H1 (cell line): ENCODE measurements at regions not wholly inside any gene's neighbourhood (a gene's known extent, or its start where the extent isn't known, plus 50 kb on each side); places are given as distances from the start of the nearest gene placed in this dataset.

Experiments used
- CTCF ChIA-PET: fragments of 300-600 bp; sonication (Branson Sonifier 250); formaldehyde crosslinking; loops from one replicate; lab custom pipeline; 2021; ENCODE audit not compliant: partially characterized antibody; lab: Charles Lee
- POLR2A ChIA-PET: fragments of 300-600 bp; sonication (Branson Sonifier 250); formaldehyde crosslinking; loops from one replicate; lab custom pipeline; 2021; ENCODE audit warnings: inconsistent platforms; ENCODE audit not compliant: partially characterized antibody; lab: Charles Lee
- DNase-seq, 2 experiments: peaks; one replicate each; pipeline versions ENCODE4 v3.0.0 to v3.0.0-alpha.2; 2010 to 2022; ENCODE audit warnings: low spot score in 2 of 2, low read depth in 1 of 2, mixed read lengths in 1 of 2
- FAIRE-seq: peaks from 2 replicates; lab custom pipeline; 2011; peaks lifted over from hg19 to GRCh38; lab: Jason Lieb, UNC
- H2AFZ ChIP-seq: 2 replicates; pipeline ENCODE4 v1.8.1; 2012; ENCODE audit warnings: low read length, inconsistent platforms
- H2AK5ac ChIP-seq: 2 replicates; pipeline ENCODE4 v1.6.1; 2013; ENCODE audit warnings: low read depth, low read length
- H2BK120ac ChIP-seq: replicated peaks from 2 replicates; pipeline ENCODE3; 2013; ENCODE audit warnings: low read depth, low read length, inconsistent platforms
- H2BK12ac ChIP-seq: 2 replicates; pipeline ENCODE4 v1.6.1; 2013; ENCODE audit warnings: low read depth, low read length
- H2BK15ac ChIP-seq: 2 replicates; pipeline ENCODE4 v1.6.1; 2013; ENCODE audit warnings: low read length
- H2BK20ac ChIP-seq: 2 replicates; pipeline ENCODE4 v1.6.1; 2013; ENCODE audit warnings: low read length
- H2BK5ac ChIP-seq: 2 replicates; pipeline ENCODE4 v1.6.1; 2013; ENCODE audit warnings: low read depth, low read length
- H3K14ac ChIP-seq: 2 replicates; pipeline ENCODE4 v1.6.1; 2013; ENCODE audit warnings: inconsistent platforms; ENCODE audit not compliant: insufficient read length
- H3K18ac ChIP-seq: 2 replicates; pipeline ENCODE4 v1.6.1; 2013; ENCODE audit warnings: low read length; ENCODE audit errors: extremely low read depth
- H3K23ac ChIP-seq: 2 replicates; pipeline ENCODE4 v1.6.1; 2013; ENCODE audit warnings: inconsistent platforms; ENCODE audit not compliant: insufficient read length
- H3K23me2 ChIP-seq: 2 replicates; pipeline ENCODE4 v1.6.1; 2013; ENCODE audit warnings: low read depth, low read length
- H3K27ac ChIP-seq: 2 replicates; pipeline ENCODE4 v1.6.1; 2011; ENCODE audit warnings: low read depth, low read length, inconsistent platforms
- H3K27me3 ChIP-seq, 4 experiments: replicated peaks in 1 of 4; 1 replicate in 1 of 4; 2 replicates in 3 of 4; pipeline versions ENCODE4 v1.6.1 to v1.8.1; 2011 to 2013; ENCODE audit warnings: low read length in 3 of 4, mild to moderate bottlenecking in 3 of 4, inconsistent platforms in 2 of 4, mixed read lengths in 2 of 4, moderate library complexity in 1 of 4; ENCODE audit not compliant: control insufficient read depth in 3 of 4, insufficient read depth in 3 of 4; ENCODE audit errors: extremely low read depth in 1 of 4
- H3K36me3 ChIP-seq, 4 experiments: 2 replicates each; pipeline versions ENCODE4 v1.6.1 to v1.8.1; 2011 to 2013; ENCODE audit warnings: mild to moderate bottlenecking in 4 of 4, low read length in 3 of 4, moderate library complexity in 2 of 4, control low read depth in 1 of 4, inconsistent platforms in 1 of 4; ENCODE audit not compliant: insufficient read depth in 4 of 4, control insufficient read depth in 2 of 4
- H3K4ac ChIP-seq: replicated peaks from 2 replicates; pipeline ENCODE3; 2013; ENCODE audit warnings: low read length, low read depth, mixed read lengths, inconsistent platforms; ENCODE audit not compliant: insufficient read length
- H3K4me1 ChIP-seq, 4 experiments: replicated peaks in 1 of 4; 1 replicate in 1 of 4; 2 replicates in 3 of 4; pipeline versions ENCODE4 v1.6.1 to v1.8.1; 2011 to 2013; ENCODE audit warnings: low read length in 3 of 4, inconsistent platforms in 2 of 4, mixed read lengths in 1 of 4; ENCODE audit not compliant: insufficient read depth in 4 of 4, control insufficient read depth in 3 of 4
- H3K4me2 ChIP-seq, 2 experiments: 2 replicates each; pipeline versions ENCODE4 v1.6.1 to v1.8.1; 2011 to 2013; ENCODE audit warnings: low read depth in 2 of 2, low read length in 2 of 2, control low read depth in 1 of 2, inconsistent platforms in 1 of 2, mild to moderate bottlenecking in 1 of 2; ENCODE audit not compliant: insufficient read depth in 1 of 2
- H3K4me3 ChIP-seq, 4 experiments: fragments of 200-600, 300-600 bp in 1 of 4; sonication (generic), shearing (Covaris generic), sonication (Bioruptor Twin) in 1 of 4; 2 replicates each; pipeline versions ENCODE4 v1.5.1 to v1.8.1; 2011 to 2016; ENCODE audit warnings: low read length in 4 of 4, low read depth in 3 of 4, control low read depth in 2 of 4, inconsistent platforms in 2 of 4, mild to moderate bottlenecking in 2 of 4, mixed read lengths in 1 of 4, moderate library complexity in 1 of 4; ENCODE audit not compliant: insufficient read depth in 2 of 4; ENCODE audit errors: extremely low read depth in 1 of 4
- H3K56ac ChIP-seq: replicated peaks from 2 replicates; pipeline ENCODE3; 2013; ENCODE audit warnings: low read depth, mild to moderate bottlenecking, mixed read lengths, low read length, inconsistent platforms; ENCODE audit not compliant: insufficient read length
- H3K79me1 ChIP-seq: 2 replicates; pipeline ENCODE4 v1.6.1; 2013; ENCODE audit warnings: low read depth, low read length, control low read depth
- H3K79me2 ChIP-seq, 2 experiments: 2 replicates each; pipeline versions ENCODE4 v1.6.1 to v1.8.1; 2012 to 2013; ENCODE audit warnings: low read length in 2 of 2, mild to moderate bottlenecking in 2 of 2, inconsistent platforms in 1 of 2; ENCODE audit not compliant: insufficient read depth in 2 of 2, control insufficient read depth in 1 of 2
- H3K9ac ChIP-seq, 4 experiments: replicated peaks in 1 of 4; 1 replicate in 1 of 4; 2 replicates in 3 of 4; pipeline versions ENCODE4 v1.6.1 to v1.8.1; 2011 to 2013; ENCODE audit warnings: low read depth in 3 of 4, low read length in 3 of 4, control low read depth in 2 of 4, mild to moderate bottlenecking in 2 of 4, moderate library complexity in 2 of 4, inconsistent platforms in 1 of 4; ENCODE audit errors: extremely low read depth in 1 of 4
- H3K9me3 ChIP-seq, 2 experiments: 2 replicates each; pipeline versions ENCODE4 v1.6.1 to v1.8.1; 2012 to 2013; ENCODE audit warnings: mild to moderate bottlenecking in 2 of 2, moderate library complexity in 2 of 2, control low read depth in 1 of 2, inconsistent platforms in 1 of 2, low read depth in 1 of 2, low read length in 1 of 2, mixed read lengths in 1 of 2; ENCODE audit not compliant: insufficient read depth in 2 of 2
- H4K20me1 ChIP-seq, 2 experiments: replicated peaks in 1 of 2; 2 replicates each; pipeline versions ENCODE3 to v1.8.1; 2011 to 2013; ENCODE audit warnings: inconsistent platforms in 2 of 2, low read length in 2 of 2, mild to moderate bottlenecking in 1 of 2; ENCODE audit not compliant: insufficient read depth in 2 of 2, control insufficient read depth in 1 of 2
- H4K5ac ChIP-seq: 2 replicates; pipeline ENCODE4 v1.6.1; 2013; ENCODE audit warnings: low read length, low read depth, mixed read lengths, inconsistent platforms; ENCODE audit not compliant: insufficient read length
- H4K8ac ChIP-seq: 2 replicates; pipeline ENCODE4 v1.8.0; 2013; ENCODE audit warnings: mild to moderate bottlenecking, moderate library complexity, low read length, inconsistent platforms; ENCODE audit not compliant: insufficient read depth; ENCODE audit errors: extremely low read depth
- H4K91ac ChIP-seq: replicated peaks from 2 replicates; pipeline ENCODE3; 2013; ENCODE audit warnings: low read length, mixed read lengths, inconsistent platforms; ENCODE audit not compliant: insufficient read length
- GABPA ChIP-seq: IDR thresholded peaks from 2 replicates; pipeline ENCODE4 v1.6.1; 2011; ENCODE audit warnings: mild to moderate bottlenecking, low read length, moderate library complexity, borderline replicate concordance; ENCODE audit not compliant: insufficient read depth
- RAD21 ChIP-seq, 2 experiments: IDR thresholded peaks in 1 of 2; conservative IDR thresholded peaks in 1 of 2; 2 replicates each; pipeline ENCODE4 v1.6.1; 2011; ENCODE audit warnings: low read depth in 2 of 2, low read length in 2 of 2, improper control_type of control experiment in 1 of 2, inconsistent platforms in 1 of 2, mild to moderate bottlenecking in 1 of 2, moderate library complexity in 1 of 2
- WGBS, 2 experiments: shearing (Covaris generic) in 1 of 2; methylation state at CpG; one replicate each; pipeline versions ENCODE4 v1.1.6 to v1.1.7; 2013 to 2015; ENCODE audit warnings: low lambda C conversion rate in 2 of 2, mixed read lengths in 2 of 2, inconsistent platforms in 1 of 2, low coverage in 1 of 2, missing lambda C conversion rate in 1 of 2; ENCODE audit not compliant: insufficient replicate concordance in 2 of 2, insufficient coverage in 1 of 2, insufficient read length in 1 of 2; ENCODE audit errors: extremely low coverage in 1 of 2, missing lambda C conversion rate in 1 of 2; 5-methylcytosine and 5-hydroxymethylcytosine counted together

GRCh38 chr10:4310172-4310571 is 515.8 kb upstream of the AKR1E2 start:
- Histone ChIP-seq H3K27me3 (no peaks in the 10 kb centered on the region), H3K9me3 (no peaks in the 10 kb centered on the region)

More at GRCh38 chr10:4310172-4310571, 515.8 kb upstream of the AKR1E2 start:
- ChIA-PET POLR2A (no interaction called here), CTCF (no interaction called here)
- no peak overlapping the region for H3K18ac ChIP-seq
- no peaks in the 10 kb centered on the region for H3K36me3 ChIP-seq
- H2BK5ac ChIP-seq: no peak overlapping the region
- no peak overlapping the region for H3K14ac ChIP-seq
- H3K56ac ChIP-seq: no peak overlapping the region
- WGBS, 2 experiments: 98% methylated on average over 3 of the region's 3 CpGs; no CpG with 5 or more reads in 1 of the 2 experiments
- FAIRE-seq (no peak), DNase-seq (no peak)
- H4K20me1 ChIP-seq: no peaks in the 10 kb centered on the region
- H3K23me2 ChIP-seq: no peaks in the 10 kb centered on the region
- no peaks in the 10 kb centered on the region for H3K79me2 ChIP-seq
- H2BK12ac ChIP-seq: no peak overlapping the region
- no peak overlapping the region for H4K91ac ChIP-seq
- no peak overlapping the region for H2BK120ac ChIP-seq
- H3K4me1 ChIP-seq: no peaks in the 10 kb centered on the region
- no peak overlapping the region for H4K8ac ChIP-seq
- H2BK20ac ChIP-seq: no peak overlapping the region
- H3K4me3 ChIP-seq: no peak overlapping the region
- H3K27ac ChIP-seq: no peak overlapping the region
- H2AK5ac ChIP-seq: no peak overlapping the region
- H3K79me1 ChIP-seq: no peaks in the 10 kb centered on the region
- H3K9ac ChIP-seq: no peak overlapping the region
- TF ChIP-seq GABPA (no peak), RAD21 (IDR thresholded peaks at IDR 0.05 in 1 of 2, conservative IDR thresholded peaks at IDR 0.05 in 1 of 2; ENCODE audit: low read depth in 2 of 2, low read length in 2 of 2) (no peak)
- no peak overlapping the region for H3K4me2 ChIP-seq
- H4K5ac ChIP-seq: no peak overlapping the region
- no peak overlapping the region for H3K4ac ChIP-seq
- no peak overlapping the region for H2BK15ac ChIP-seq
- no peak overlapping the region for H3K23ac ChIP-seq
- H2AFZ ChIP-seq: no peak overlapping the region
